Hepatocyte (in vitro differentiated cells): ENCODE measurements at regions not wholly inside any gene's neighbourhood (a gene's known extent, or its start where the extent isn't known, plus 50 kb on each side); places are given as distances from the start of the nearest gene placed in this dataset.

Experiments used
- DNase-seq: peaks from one replicate; pipeline ENCODE4 v3.0.0-alpha.2; 2016; ENCODE audit warnings: low spot score
- H2AFZ ChIP-seq: fragments of 200-600 bp; sonication (generic); 2 replicates; pipeline ENCODE4 v1.6.0; 2016; ENCODE audit warnings: antibody characterized with exemption, mild to moderate bottlenecking
- H3K27ac ChIP-seq: fragments of 200-600 bp; sonication (generic); 2 replicates; pipeline ENCODE4 v1.5.1; 2016; ENCODE audit warnings: mild to moderate bottlenecking
- H3K27me3 ChIP-seq: fragments of 200-600 bp; sonication (generic); 2 replicates; pipeline ENCODE4 v1.6.1; 2016
- H3K36me3 ChIP-seq: fragments of 200-600 bp; sonication (generic); replicated peaks from 2 replicates; pipeline ENCODE4 v1.5.1; 2016; ENCODE audit warnings: low read depth; ENCODE audit not compliant: insufficient read depth
- H3K4me1 ChIP-seq: fragments of 200-600 bp; sonication (generic); 2 replicates; pipeline ENCODE4 v1.5.1; 2016; ENCODE audit warnings: mild to moderate bottlenecking, moderate library complexity; ENCODE audit not compliant: insufficient read depth
- H3K4me2 ChIP-seq: fragments of 200-600 bp; sonication (generic); 2 replicates; pipeline ENCODE4 v1.6.0; 2016
- H3K4me3 ChIP-seq: fragments of 200-600 bp; sonication (generic); 2 replicates; pipeline ENCODE4 v1.5.1; 2016; ENCODE audit warnings: mild to moderate bottlenecking
- H3K79me2 ChIP-seq: fragments of 200-600 bp; sonication (generic); 2 replicates; pipeline ENCODE4 v1.6.0; 2017; ENCODE audit warnings: mild to moderate bottlenecking
- H3K9me2 ChIP-seq: fragments of 200-600 bp; sonication (generic); replicated peaks from 2 replicates; pipeline ENCODE4 v1.6.0; 2017; ENCODE audit warnings: mild to moderate bottlenecking; ENCODE audit not compliant: insufficient read depth
- H3K9me3 ChIP-seq: fragments of 200-600 bp; sonication (generic); 2 replicates; pipeline ENCODE4 v1.5.1; 2016; ENCODE audit warnings: low read depth, mild to moderate bottlenecking
- H4K20me1 ChIP-seq: fragments of 200-600 bp; sonication (generic); 2 replicates; pipeline ENCODE4 v1.6.0; 2016; ENCODE audit warnings: mild to moderate bottlenecking; ENCODE audit not compliant: insufficient read depth, poor library complexity, severe bottlenecking
- EZH2 ChIP-seq: fragments of 200-600 bp; sonication (generic); IDR thresholded peaks from 2 replicates; pipeline ENCODE4 v1.6.1; 2016; ENCODE audit warnings: antibody characterized with exemption, mild to moderate bottlenecking, borderline replicate concordance
- EZH2phosphoT487 ChIP-seq: fragments of 200-600 bp; sonication (generic); IDR thresholded peaks from one replicate; pipeline ENCODE4 v1.6.1; 2018; ENCODE audit warnings: antibody characterized with exemption, mild to moderate bottlenecking, low read depth, moderate library complexity; ENCODE audit not compliant: unreplicated experiment, severe bottlenecking
- WGBS: methylation state at CpG from one replicate; pipeline ENCODE4 v1.1.6; 2016; ENCODE audit warnings: low lambda C conversion rate; ENCODE audit errors: missing lambda C conversion rate; 5-methylcytosine and 5-hydroxymethylcytosine counted together
- TF ChIP-seq, protein P1 (sequence below): fragments of 200-600 bp; sonication (generic); IDR thresholded peaks from 2 replicates; pipeline ENCODE4 v1.5.1; 2016; ENCODE audit warnings: antibody characterized with exemption, mild to moderate bottlenecking; ENCODE audit not compliant: poor library complexity

DNA sequence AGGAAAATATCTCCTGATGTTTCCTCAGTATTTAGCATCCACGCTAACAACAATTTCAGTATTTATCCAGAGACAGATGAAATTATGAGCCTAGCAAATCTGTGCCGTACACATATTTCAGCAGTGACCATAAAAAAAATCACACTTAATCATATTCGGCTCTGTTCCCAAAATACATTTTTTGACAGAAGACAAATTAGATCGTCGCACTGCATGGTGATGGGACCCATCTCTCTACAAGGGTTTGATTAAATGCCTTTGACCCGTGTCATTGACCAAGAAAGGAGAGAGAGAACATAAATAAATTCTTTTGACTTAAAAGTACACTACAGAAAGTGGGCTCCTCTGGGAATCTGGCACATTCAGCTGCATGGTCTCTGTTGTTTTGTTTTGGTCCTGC lies 215.3 kb upstream of the SEMA6D start:
- Histone ChIP-seq H4K20me1 (no peaks in the 10 kb centered on the region), H3K4me2 (no peak overlapping the region), H3K9me3 (no peaks in the 10 kb centered on the region), H3K4me3 (no peak overlapping the region), H3K27ac (no peak overlapping the region), H3K27me3 (no peaks in the 10 kb centered on the region), H3K79me2 (no peaks in the 10 kb centered on the region), H3K9me2 (no peaks in the 10 kb centered on the region), H3K4me1 (peaks cover 6% of the 10 kb centered on the region), H3K36me3 (no peaks in the 10 kb centered on the region), H2AFZ (no peak overlapping the region)
- TF ChIP-seq, protein P1, sequence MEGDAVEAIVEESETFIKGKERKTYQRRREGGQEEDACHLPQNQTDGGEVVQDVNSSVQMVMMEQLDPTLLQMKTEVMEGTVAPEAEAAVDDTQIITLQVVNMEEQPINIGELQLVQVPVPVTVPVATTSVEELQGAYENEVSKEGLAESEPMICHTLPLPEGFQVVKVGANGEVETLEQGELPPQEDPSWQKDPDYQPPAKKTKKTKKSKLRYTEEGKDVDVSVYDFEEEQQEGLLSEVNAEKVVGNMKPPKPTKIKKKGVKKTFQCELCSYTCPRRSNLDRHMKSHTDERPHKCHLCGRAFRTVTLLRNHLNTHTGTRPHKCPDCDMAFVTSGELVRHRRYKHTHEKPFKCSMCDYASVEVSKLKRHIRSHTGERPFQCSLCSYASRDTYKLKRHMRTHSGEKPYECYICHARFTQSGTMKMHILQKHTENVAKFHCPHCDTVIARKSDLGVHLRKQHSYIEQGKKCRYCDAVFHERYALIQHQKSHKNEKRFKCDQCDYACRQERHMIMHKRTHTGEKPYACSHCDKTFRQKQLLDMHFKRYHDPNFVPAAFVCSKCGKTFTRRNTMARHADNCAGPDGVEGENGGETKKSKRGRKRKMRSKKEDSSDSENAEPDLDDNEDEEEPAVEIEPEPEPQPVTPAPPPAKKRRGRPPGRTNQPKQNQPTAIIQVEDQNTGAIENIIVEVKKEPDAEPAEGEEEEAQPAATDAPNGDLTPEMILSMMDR: no peak
- TF ChIP-seq EZH2 (no peak), EZH2phosphoT487 (no peak)
- WGBS: 93% methylated on average over 6 of the region's 6 CpGs
- DNase-seq: no peak

DNA sequence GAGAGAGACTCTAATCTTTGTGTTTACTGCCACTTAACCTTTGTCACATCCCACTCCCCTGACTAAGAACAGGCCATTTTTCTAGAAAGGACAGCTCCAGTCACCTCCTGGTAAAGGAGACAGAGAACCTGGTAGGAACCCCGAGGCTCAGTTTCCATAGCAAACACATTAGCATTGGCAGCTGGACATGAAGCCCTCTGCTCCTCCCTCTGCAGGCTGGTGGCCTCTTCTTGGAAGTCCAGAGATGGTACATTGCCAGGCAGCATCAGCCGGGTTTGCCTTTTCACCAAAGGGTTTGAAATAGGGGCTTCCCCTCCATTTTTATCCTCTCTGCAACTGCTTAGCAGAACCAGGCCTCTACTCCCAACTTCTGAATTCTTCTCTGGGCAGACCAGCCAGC lies 213.4 kb upstream of the SEMA6D start:
- WGBS: 89% methylated on average over 2 of the region's 2 CpGs
- Histone ChIP-seq H3K4me3 (no peak overlapping the region), H3K36me3 (no peaks in the 10 kb centered on the region), H3K9me2 (no peaks in the 10 kb centered on the region), H3K27ac (no peak overlapping the region), H3K27me3 (no peaks in the 10 kb centered on the region), H4K20me1 (no peaks in the 10 kb centered on the region), H3K9me3 (no peaks in the 10 kb centered on the region), H3K4me2 (no peak overlapping the region), H3K79me2 (no peaks in the 10 kb centered on the region), H2AFZ (no peak overlapping the region), H3K4me1 (peaks cover 6% of the 10 kb centered on the region)
- TF ChIP-seq, protein P1: no peak
- TF ChIP-seq EZH2phosphoT487 (no peak), EZH2 (no peak)
- DNase-seq: no peak

DNA sequence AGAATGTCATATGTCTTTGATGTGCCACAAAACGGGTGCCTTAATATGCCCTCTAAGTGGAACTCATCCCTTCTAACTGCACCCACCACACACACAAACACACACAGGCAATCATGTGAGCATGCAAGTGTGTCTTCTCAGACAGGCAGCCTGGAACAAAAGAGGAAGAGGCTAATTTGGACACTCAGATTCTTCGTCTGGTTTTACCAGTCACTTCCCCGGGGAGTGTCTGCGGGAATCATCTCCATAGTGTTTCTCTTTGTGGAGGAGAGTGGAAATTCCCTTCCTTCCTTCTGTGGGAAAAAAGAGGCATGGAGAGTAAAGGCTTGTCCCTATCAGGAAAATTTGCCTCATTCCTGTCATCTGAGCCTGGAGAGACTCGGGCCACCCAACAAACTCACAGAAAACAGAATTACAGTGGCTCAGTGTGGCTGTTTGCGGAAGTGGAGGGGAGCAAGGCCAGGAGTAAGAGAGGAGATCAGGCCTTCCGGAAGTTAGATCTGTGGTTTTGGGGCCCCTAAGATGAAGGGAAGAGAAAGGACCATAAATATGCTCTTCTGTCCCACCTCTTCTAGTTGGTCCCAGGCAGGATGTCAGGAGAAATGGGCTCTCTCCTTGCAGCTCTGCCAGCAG lies 212.6 kb upstream of the SEMA6D start:
- H3K36me3 ChIP-seq: no peaks in the 10 kb centered on the region
- H3K27me3 ChIP-seq: no peaks in the 10 kb centered on the region
- no peak overlapping the region for H3K4me3 ChIP-seq
- TF ChIP-seq, protein P1: no peak
- no peak for TF ChIP-seq EZH2phosphoT487
- TF ChIP-seq EZH2: no peak
- peaks cover 6% of the 10 kb centered on the region for H3K4me1 ChIP-seq
- no peaks in the 10 kb centered on the region for H3K9me2 ChIP-seq
- no peak overlapping the region for H3K4me2 ChIP-seq
- 87% methylated on average over 7 of the region's 7 CpGs for WGBS
- H4K20me1 ChIP-seq: no peaks in the 10 kb centered on the region
- no peak overlapping the region for H3K27ac ChIP-seq
- H3K9me3 ChIP-seq: no peaks in the 10 kb centered on the region
- no peak overlapping the region for H2AFZ ChIP-seq
- no peak for DNase-seq
- no peaks in the 10 kb centered on the region for H3K79me2 ChIP-seq
